Left ventricle myocardium inferior (tissue), 1 donor: ENCODE measurements at regions not wholly inside any gene's neighbourhood (a gene's known extent, or its start where the extent isn't known, plus 50 kb on each side); places are given as distances from the start of the nearest gene placed in this dataset.

Experiments used
- DNase-seq: peaks from one replicate; pipeline ENCODE4 v3.0.0-alpha.2; 2020
- H3K27ac ChIP-seq: fragments of 200-600 bp; replicated peaks from 2 replicates; pipeline ENCODE4 v1.8.0; 2021
- H3K27me3 ChIP-seq: fragments of 200-600 bp; 2 replicates; pipeline ENCODE4 v1.8.0; 2021; ENCODE audit warnings: low read depth
- H3K36me3 ChIP-seq: fragments of 200-600 bp; 2 replicates; pipeline ENCODE4 v1.8.0; 2021
- H3K4me1 ChIP-seq: fragments of 200-600 bp; 2 replicates; pipeline ENCODE4 v1.8.0; 2021
- H3K4me3 ChIP-seq: fragments of 200-600 bp; 2 replicates; pipeline ENCODE4 v1.8.0; 2021; ENCODE audit warnings: mild to moderate bottlenecking, moderate library complexity
- H3K9me3 ChIP-seq: fragments of 200-600 bp; replicated peaks from 2 replicates; pipeline ENCODE4 v1.8.0; 2021
- CTCF ChIP-seq: fragments of 200-600 bp; IDR thresholded peaks from 2 replicates; pipeline ENCODE4 v1.8.0; 2021; ENCODE audit warnings: antibody characterized with exemption, mild to moderate bottlenecking, borderline replicate concordance
- intact Hi-C: fragments of 100-400 bp; cut with micrococcal nuclease; formaldehyde crosslinking; loops from one replicate; pipeline ENCODE4 v1.11.0; 2022
- donor health status: DM: no; HTN: yes; CAD: no; lungs with severe emphysema.

GRCh38 chr3:104835376-104835775, 531.3 kb upstream of the ALCAM start:
- TF ChIP-seq CTCF, result no peak
- H3K27me3 ChIP-seq, result no peaks in the 10 kb centered on the region
- intact Hi-C loops, result no loop called here

GRCh38 chr3:104846270-104846669, 520.4 kb upstream of the ALCAM start:
- H3K4me1 ChIP-seq, result no peaks in the 10 kb centered on the region
- intact Hi-C loops, result no loop called here
- H3K36me3 ChIP-seq, result no peaks in the 10 kb centered on the region
- H3K4me3 ChIP-seq, result no peak overlapping the region
- no peaks in the 10 kb centered on the region for H3K9me3 ChIP-seq
- no peak for DNase-seq
- TF ChIP-seq CTCF, result no peak
- no peaks in the 10 kb centered on the region for H3K27me3 ChIP-seq
- no peak overlapping the region for H3K27ac ChIP-seq

More at GRCh38 chr3:104835376-104835775, 531.3 kb upstream of the ALCAM start:
- Histone ChIP-seq H3K36me3 (no peaks in the 10 kb centered on the region), H3K4me1 (no peaks in the 10 kb centered on the region), H3K9me3 (no peaks in the 10 kb centered on the region), H3K27ac (no peak overlapping the region), H3K4me3 (no peak overlapping the region)
- no peak for DNase-seq

- Histone ChIP-seq H3K27ac (no peak overlapping the region), H3K9me3 (peaks cover 4% of the 10 kb centered on the region), H3K36me3 (no peaks in the 10 kb centered on the region), H3K27me3 (no peaks in the 10 kb centered on the region), H3K4me3 (no peak overlapping the region), H3K4me1 (no peaks in the 10 kb centered on the region)
- DNase-seq, result no peak
- intact Hi-C loops, result no loop called here
- TF ChIP-seq CTCF, result no peak
These were observed 517.6 kb upstream of the ALCAM start for GRCh38 chr3:104849070-104849469.

- no peaks in the 10 kb centered on the region for H3K27me3 ChIP-seq
- intact Hi-C loops, result no loop called here
- H3K4me3 ChIP-seq, result no peak overlapping the region
- DNase-seq, result no peak
- H3K9me3 ChIP-seq, result peaks cover 4% of the 10 kb centered on the region
- no peaks in the 10 kb centered on the region for H3K4me1 ChIP-seq
- H3K36me3 ChIP-seq, result no peaks in the 10 kb centered on the region
- H3K27ac ChIP-seq, result no peak overlapping the region
- TF ChIP-seq CTCF, result no peak
These were observed 512.2 kb upstream of the ALCAM start for GRCh38 chr3:104854468-104854867.

GRCh38 chr3:104855702-104856101, 511.0 kb upstream of the ALCAM start:
- intact Hi-C loops, result no loop called here
- peaks cover 4% of the 10 kb centered on the region for H3K9me3 ChIP-seq
- TF ChIP-seq CTCF, result no peak
- H3K27ac ChIP-seq, result no peak overlapping the region
- H3K27me3 ChIP-seq, result no peaks in the 10 kb centered on the region
- no peak for DNase-seq
- no peaks in the 10 kb centered on the region for H3K36me3 ChIP-seq
- no peaks in the 10 kb centered on the region for H3K4me1 ChIP-seq
- no peak overlapping the region for H3K4me3 ChIP-seq

GRCh38 chr3:104856741-104857140, 510.0 kb upstream of the ALCAM start:
- Histone ChIP-seq H3K4me3 (no peak overlapping the region), H3K4me1 (no peaks in the 10 kb centered on the region), H3K36me3 (no peaks in the 10 kb centered on the region), H3K27ac (no peak overlapping the region), H3K9me3 (no peaks in the 10 kb centered on the region), H3K27me3 (no peaks in the 10 kb centered on the region)
- DNase-seq, result no peak
- no peak for TF ChIP-seq CTCF
- intact Hi-C loops, result no loop called here
